ENCODE measurements at regions not wholly inside any gene's neighbourhood (a gene's known extent, or its start where the extent isn't known, plus 50 kb on each side); places are given as distances from the start of the nearest gene placed in this dataset.

DNA sequence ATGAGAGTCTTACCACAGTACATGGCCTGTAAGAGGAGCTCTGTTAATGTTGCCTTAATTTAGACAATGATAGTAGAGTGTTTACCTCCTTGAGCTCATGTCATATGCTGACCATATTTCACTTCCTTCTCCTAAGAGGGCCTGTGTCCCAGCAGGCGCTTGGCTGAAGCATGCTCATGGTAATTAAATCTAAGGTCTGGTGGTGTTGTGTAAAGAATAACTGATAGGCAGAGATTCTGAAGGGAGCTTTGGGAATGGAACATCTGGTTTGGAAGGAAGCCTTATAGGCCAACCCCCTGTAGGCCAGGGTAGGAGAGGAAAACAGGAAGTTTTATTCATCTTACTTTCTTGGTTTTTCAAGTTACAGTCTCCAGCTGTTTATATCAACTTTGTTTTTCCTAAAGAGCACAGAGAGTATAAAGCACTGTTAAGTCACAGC lies 300.2 kb downstream of the USP46 start:
- TF ChIP-seq NFE2L1 (tag; IDR thresholded peaks at IDR 0.05; ENCODE audit: borderline replicate concordance, low read depth) (no peak), ILK (tag; IDR thresholded peaks at IDR 0.05; ENCODE audit: borderline replicate concordance, low read depth) (no peak), NR2F6 (CRISPR knock-in tag; IDR thresholded peaks at IDR 0.05) (no peak), BRCA1 (IDR thresholded peaks at IDR 0.05) (no peak), BRCA1 (CRISPR knock-in tag; IDR thresholded peaks at IDR 0.05) (no peak), ZNF561 (CRISPR knock-in tag; conservative IDR thresholded peaks at IDR 0.05) (no peak), MAFF (IDR thresholded peaks at IDR 0.05; ENCODE audit: low read length) (no peak), RBBP5 (IDR thresholded peaks at IDR 0.05; ENCODE audit: borderline replicate concordance, insufficient read depth, low read length, poor library complexity, severe bottlenecking) (no peak), RAD21 (CRISPR knock-in tag; conservative IDR thresholded peaks at IDR 0.05 in 1 of 2, IDR thresholded peaks at IDR 0.05 in 1 of 2) (no peak), ATF7 (IDR thresholded peaks at IDR 0.05) (no peak), TAL1 (IDR thresholded peaks at IDR 0.05) (no peak), L3MBTL2 (IDR thresholded peaks at IDR 0.05) (no peak)
- TF ChIP-seq, protein P1, sequence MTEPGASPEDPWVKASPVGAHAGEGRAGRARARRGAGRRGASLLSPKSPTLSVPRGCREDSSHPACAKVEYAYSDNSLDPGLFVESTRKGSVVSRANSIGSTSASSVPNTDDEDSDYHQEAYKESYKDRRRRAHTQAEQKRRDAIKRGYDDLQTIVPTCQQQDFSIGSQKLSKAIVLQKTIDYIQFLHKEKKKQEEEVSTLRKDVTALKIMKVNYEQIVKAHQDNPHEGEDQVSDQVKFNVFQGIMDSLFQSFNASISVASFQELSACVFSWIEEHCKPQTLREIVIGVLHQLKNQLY (CRISPR knock-in tag; conservative IDR thresholded peaks at IDR 0.05), result no peak
- TF ChIP-seq, protein P2, sequence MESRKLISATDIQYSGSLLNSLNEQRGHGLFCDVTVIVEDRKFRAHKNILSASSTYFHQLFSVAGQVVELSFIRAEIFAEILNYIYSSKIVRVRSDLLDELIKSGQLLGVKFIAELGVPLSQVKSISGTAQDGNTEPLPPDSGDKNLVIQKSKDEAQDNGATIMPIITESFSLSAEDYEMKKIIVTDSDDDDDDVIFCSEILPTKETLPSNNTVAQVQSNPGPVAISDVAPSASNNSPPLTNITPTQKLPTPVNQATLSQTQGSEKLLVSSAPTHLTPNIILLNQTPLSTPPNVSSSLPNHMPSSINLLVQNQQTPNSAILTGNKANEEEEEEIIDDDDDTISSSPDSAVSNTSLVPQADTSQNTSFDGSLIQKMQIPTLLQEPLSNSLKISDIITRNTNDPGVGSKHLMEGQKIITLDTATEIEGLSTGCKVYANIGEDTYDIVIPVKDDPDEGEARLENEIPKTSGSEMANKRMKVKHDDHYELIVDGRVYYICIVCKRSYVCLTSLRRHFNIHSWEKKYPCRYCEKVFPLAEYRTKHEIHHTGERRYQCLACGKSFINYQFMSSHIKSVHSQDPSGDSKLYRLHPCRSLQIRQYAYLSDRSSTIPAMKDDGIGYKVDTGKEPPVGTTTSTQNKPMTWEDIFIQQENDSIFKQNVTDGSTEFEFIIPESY (CRISPR knock-in tag; IDR thresholded peaks at IDR 0.05), result no peak
- TF ChIP-seq, protein P3, sequence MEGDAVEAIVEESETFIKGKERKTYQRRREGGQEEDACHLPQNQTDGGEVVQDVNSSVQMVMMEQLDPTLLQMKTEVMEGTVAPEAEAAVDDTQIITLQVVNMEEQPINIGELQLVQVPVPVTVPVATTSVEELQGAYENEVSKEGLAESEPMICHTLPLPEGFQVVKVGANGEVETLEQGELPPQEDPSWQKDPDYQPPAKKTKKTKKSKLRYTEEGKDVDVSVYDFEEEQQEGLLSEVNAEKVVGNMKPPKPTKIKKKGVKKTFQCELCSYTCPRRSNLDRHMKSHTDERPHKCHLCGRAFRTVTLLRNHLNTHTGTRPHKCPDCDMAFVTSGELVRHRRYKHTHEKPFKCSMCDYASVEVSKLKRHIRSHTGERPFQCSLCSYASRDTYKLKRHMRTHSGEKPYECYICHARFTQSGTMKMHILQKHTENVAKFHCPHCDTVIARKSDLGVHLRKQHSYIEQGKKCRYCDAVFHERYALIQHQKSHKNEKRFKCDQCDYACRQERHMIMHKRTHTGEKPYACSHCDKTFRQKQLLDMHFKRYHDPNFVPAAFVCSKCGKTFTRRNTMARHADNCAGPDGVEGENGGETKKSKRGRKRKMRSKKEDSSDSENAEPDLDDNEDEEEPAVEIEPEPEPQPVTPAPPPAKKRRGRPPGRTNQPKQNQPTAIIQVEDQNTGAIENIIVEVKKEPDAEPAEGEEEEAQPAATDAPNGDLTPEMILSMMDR (IDR thresholded peaks at IDR 0.05 in 2 of 3, conservative IDR thresholded peaks at IDR 0.05 in 1 of 3; ENCODE audit: insufficient read depth in 2 of 3, low read depth in 1 of 3, low read length in 3 of 3), result no peak
